RWPE1 (cell line): ENCODE measurements at regions not wholly inside any gene's neighbourhood (a gene's known extent, or its start where the extent isn't known, plus 50 kb on each side); places are given as distances from the start of the nearest gene placed in this dataset.

ENCODE experiments used
- CTCF ChIA-PET: fragments of 350-600 bp; sonication (Branson Sonifier 250); formaldehyde crosslinking; extraction: SDS; loops from one replicate; lab custom pipeline; 2021; lab: Yijun Ruan, JAX
- POLR2A ChIA-PET: fragments of 400-600 bp; formaldehyde crosslinking; extraction: SDS; loops from one replicate; lab custom pipeline; 2020; ENCODE audit warnings: antibody characterized with exemption; ENCODE audit not compliant: low non-redundant PET; lab: Yijun Ruan, JAX
- DNase-seq: peaks from one replicate; pipeline ENCODE4 v3.0.0; 2012; ENCODE audit warnings: low spot score
- H3K27ac ChIP-seq: fragments of 450-650 bp; 2 replicates; pipeline ENCODE4 v1.5.1; 2017
- CTCF ChIP-seq: fragments of 450-650 bp; conservative IDR thresholded peaks from 2 replicates; pipeline ENCODE4 v1.5.1; 2017; ENCODE audit warnings: low read depth, mild to moderate bottlenecking

- CTCF ChIA-PET, result no interaction called here
- H3K27ac ChIP-seq, result no peak overlapping the region
- POLR2A ChIA-PET, result no interaction called here
- no peak for DNase-seq
- no peak for TF ChIP-seq CTCF
Measured at GRCh38 chr18:75558790-75559189, 131.3 kb upstream of the SMIM21 start.

DNA sequence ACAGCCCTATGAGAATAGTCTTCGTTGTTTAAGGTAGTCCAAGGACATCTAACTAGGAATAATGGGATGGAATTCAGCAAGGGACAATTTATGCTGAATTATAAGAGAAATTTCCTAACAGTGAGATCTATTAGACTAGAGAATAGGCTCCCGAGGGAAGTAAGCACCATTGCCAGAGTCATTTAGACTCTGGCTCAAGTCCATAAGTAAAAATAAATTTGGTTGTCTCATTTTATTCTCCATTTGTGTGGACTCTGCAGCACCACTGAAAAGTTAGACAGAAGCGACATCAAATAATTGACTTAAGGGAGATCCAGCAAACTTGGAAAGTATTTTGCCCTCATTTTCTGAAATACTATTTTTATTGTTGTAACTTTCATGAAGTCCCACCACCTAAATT lies 129.3 kb upstream of the SMIM21 start:
- no peak overlapping the region for H3K27ac ChIP-seq
- POLR2A ChIA-PET, result no interaction called here
- no peak for TF ChIP-seq CTCF
- CTCF ChIA-PET, result no interaction called here
- DNase-seq, result no peak

GRCh38 chr18:75554644-75555185 lies 127.2 kb upstream of the SMIM21 start:
- DNase-seq, result no peak
- CTCF ChIA-PET, result no interaction called here
- POLR2A ChIA-PET, result no interaction called here
- no peak overlapping the region for H3K27ac ChIP-seq
- no peak for TF ChIP-seq CTCF

DNA sequence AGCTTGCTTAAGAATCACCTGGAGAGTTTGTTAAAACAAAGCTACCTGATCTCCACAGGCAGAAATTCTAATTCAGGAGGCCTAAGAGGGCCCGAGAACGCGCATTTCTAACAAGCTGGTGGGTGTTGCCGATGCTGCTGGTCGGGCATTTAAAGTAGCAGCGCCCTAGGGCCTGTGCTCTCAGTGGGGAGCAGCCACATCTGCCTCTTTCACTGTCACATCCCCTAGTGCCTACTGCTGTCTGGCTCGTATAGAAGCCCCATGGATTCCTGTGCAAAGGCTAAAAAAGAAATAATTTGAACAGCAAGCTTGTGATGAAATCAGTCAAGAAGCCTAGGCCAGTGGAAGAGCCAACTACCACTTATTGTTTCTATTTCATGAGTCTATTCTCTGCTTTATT lies 126.7 kb upstream of the SMIM21 start:
- no peak for TF ChIP-seq CTCF
- no peak for DNase-seq
- ChIA-PET CTCF (interaction anchor here (0.6 kb wide), 1 partner anchor 51 kb away, joined by 3 read pairs; no protein-coding TSS in a partner anchor), POLR2A (no interaction called here)
- no peak overlapping the region for H3K27ac ChIP-seq

DNA sequence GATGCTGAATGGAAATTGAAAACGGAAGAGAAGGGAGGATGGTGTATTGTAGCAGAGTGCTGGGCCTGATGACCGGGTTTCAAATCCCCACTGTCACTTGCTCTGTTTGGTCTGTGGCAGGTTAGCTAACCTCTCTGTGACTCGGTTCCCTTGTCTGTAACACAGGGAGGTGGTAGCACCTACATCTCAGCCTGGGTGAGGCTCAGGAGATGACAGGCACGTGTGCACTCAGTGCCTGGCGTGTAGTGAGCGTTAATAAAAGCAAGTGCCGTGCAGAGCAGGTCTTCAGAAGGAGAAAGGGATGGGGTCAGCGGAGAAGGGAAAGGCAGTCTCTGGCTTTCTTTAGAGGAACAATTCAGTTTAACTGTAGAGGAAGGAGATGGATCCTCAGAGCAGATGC lies 125.5 kb upstream of the SMIM21 start:
- DNase-seq, result no peak
- ChIA-PET POLR2A (no interaction called here), CTCF (no interaction called here)
- TF ChIP-seq CTCF, result no peak
- no peak overlapping the region for H3K27ac ChIP-seq

GRCh38 chr18:75551071-75551470 lies 123.6 kb upstream of the SMIM21 start:
- H3K27ac ChIP-seq, result no peak overlapping the region
- CTCF ChIA-PET, result interaction anchor here (0.6 kb wide), 2 partner anchors 9 to 38 kb away, joined by 3 to 4 read pairs; no protein-coding TSS in a partner anchor
- TF ChIP-seq CTCF, result no peak
- no peak for DNase-seq
- POLR2A ChIA-PET, result no interaction called here
